SK-N-SH treated with all-trans-retinoic acid at 6 μM for 48 hours (cell line): ENCODE measurements at regions not wholly inside any gene's neighbourhood (a gene's known extent, or its start where the extent isn't known, plus 50 kb on each side); places are given as distances from the start of the nearest gene placed in this dataset.

Experiments used
- ATAC-seq: fragments of 200-7000 bp; cut with Tn5 transposase; 3 replicates; pipeline ENCODE4 v1.9.1; 2020; ENCODE audit warnings: mild to moderate bottlenecking, moderate library complexity
- ARNTL ChIP-seq: fragments of 450-650 bp; formaldehyde crosslinking; IDR thresholded peaks from 2 replicates; pipeline ENCODE4 v1.5.0; 2020; ENCODE audit warnings: low read depth, mild to moderate bottlenecking, moderate library complexity, borderline replicate concordance
- BACH2 ChIP-seq: fragments of 250-450 bp; sonication (Bioruptor Pico); IDR thresholded peaks from 2 replicates; pipeline ENCODE4 v1.9.0; 2021; ENCODE audit warnings: mild to moderate bottlenecking, borderline replicate concordance
- CREB5 ChIP-seq: fragments of 250-450 bp; sonication (Bioruptor Pico); IDR thresholded peaks from 2 replicates; pipeline ENCODE4 v1.5.1; 2020; ENCODE audit warnings: low read depth, mild to moderate bottlenecking, moderate library complexity
- CSDC2 ChIP-seq: fragments of 250-450 bp; sonication (Bioruptor Pico); IDR thresholded peaks from 2 replicates; pipeline ENCODE4 v1.5.0; 2020; ENCODE audit warnings: mild to moderate bottlenecking, moderate library complexity
- CSRNP3 ChIP-seq: fragments of 250-450 bp; sonication (Bioruptor Pico); IDR thresholded peaks from 2 replicates; pipeline ENCODE4 v1.5.1; 2021; ENCODE audit warnings: mild to moderate bottlenecking, moderate library complexity
- ESRRG ChIP-seq: fragments of 250-450 bp; sonication (Bioruptor Pico); IDR thresholded peaks from 2 replicates; pipeline ENCODE4 v1.6.1; 2021; ENCODE audit warnings: mild to moderate bottlenecking
- ISL1 ChIP-seq: fragments of 250-450 bp; sonication (Bioruptor Pico); IDR thresholded peaks from 2 replicates; pipeline ENCODE4 v2.1.2; 2022; ENCODE audit warnings: mild to moderate bottlenecking, moderate library complexity
- OSR1 ChIP-seq: fragments of 250-450 bp; sonication (Bioruptor Pico); IDR thresholded peaks from 2 replicates; pipeline ENCODE4 v1.8.0; 2022; ENCODE audit warnings: moderate library complexity, mild to moderate bottlenecking, inconsistent platforms
- PATZ1 ChIP-seq: fragments of 250-450 bp; sonication (Bioruptor Pico); IDR thresholded peaks from 2 replicates; pipeline ENCODE4 v1.8.0; 2020; ENCODE audit warnings: mild to moderate bottlenecking, moderate library complexity, borderline replicate concordance
- PPARA ChIP-seq: fragments of 250-450 bp; sonication (Bioruptor Pico); IDR thresholded peaks from 2 replicates; pipeline ENCODE4 v1.5.0; 2020; ENCODE audit warnings: mild to moderate bottlenecking, borderline replicate concordance
- RARB ChIP-seq: fragments of 250-450 bp; sonication (Bioruptor Pico); IDR thresholded peaks from 2 replicates; pipeline ENCODE4 v1.8.0; 2021; ENCODE audit warnings: mild to moderate bottlenecking, moderate library complexity
- SNAI2 ChIP-seq: fragments of 250-450 bp; sonication (Bioruptor Pico); IDR thresholded peaks from 2 replicates; pipeline ENCODE4 v1.5.0; 2020; ENCODE audit warnings: mild to moderate bottlenecking, moderate library complexity
- TCF4 ChIP-seq: fragments of 250-450 bp; sonication (Bioruptor Pico); IDR thresholded peaks from 2 replicates; pipeline ENCODE4 v1.8.0; 2021; ENCODE audit warnings: mild to moderate bottlenecking, moderate library complexity, borderline replicate concordance
- TOX ChIP-seq: fragments of 250-450 bp; sonication (Bioruptor Pico); IDR thresholded peaks from 2 replicates; pipeline ENCODE4 v1.8.0; 2021; ENCODE audit warnings: mild to moderate bottlenecking, moderate library complexity, borderline replicate concordance
- TSHZ2 ChIP-seq: fragments of 250-450 bp; sonication (Bioruptor Pico); IDR thresholded peaks from 2 replicates; pipeline ENCODE4 v1.5.0; 2020; ENCODE audit warnings: mild to moderate bottlenecking, moderate library complexity
- ZC3H10 ChIP-seq: fragments of 250-450 bp; sonication (Bioruptor Pico); IDR thresholded peaks from 2 replicates; pipeline ENCODE4 v1.5.1; 2021; ENCODE audit warnings: mild to moderate bottlenecking, moderate library complexity
- ZFP3 ChIP-seq: fragments of 250-450 bp; sonication (Bioruptor Pico); IDR thresholded peaks from 2 replicates; pipeline ENCODE4 v1.5.0; 2020; ENCODE audit warnings: mild to moderate bottlenecking, moderate library complexity
- ZFP30 ChIP-seq: fragments of 450-650 bp; formaldehyde crosslinking; IDR thresholded peaks from 2 replicates; pipeline ENCODE4 v1.5.0; 2022; ENCODE audit warnings: mild to moderate bottlenecking, moderate library complexity
- ZNF565 ChIP-seq: fragments of 450-650 bp; formaldehyde crosslinking; conservative IDR thresholded peaks from 2 replicates; pipeline ENCODE4 v1.5.0; 2020; ENCODE audit warnings: low read depth, mild to moderate bottlenecking, moderate library complexity
- ZNF70 ChIP-seq: fragments of 450-650 bp; formaldehyde crosslinking; IDR thresholded peaks from 2 replicates; pipeline ENCODE4 v1.5.0; 2020; ENCODE audit warnings: mild to moderate bottlenecking, moderate library complexity
- ZNF8 ChIP-seq: fragments of 450-650 bp; formaldehyde crosslinking; IDR thresholded peaks from 2 replicates; pipeline ENCODE4 v1.5.0; 2020; ENCODE audit warnings: mild to moderate bottlenecking, moderate library complexity
- TF ChIP-seq, protein P1 (sequence below): fragments of 250-450 bp; sonication (Bioruptor Pico); IDR thresholded peaks from 2 replicates; pipeline ENCODE4 v1.8.0; 2021; ENCODE audit warnings: low read depth, mild to moderate bottlenecking, moderate library complexity, borderline replicate concordance

GRCh38 chr11:112367895-112368294 lies 107.2 kb upstream of the PLET1 start:
- no peak for TF ChIP-seq RARB (CRISPR knock-in tag)
- no peak for TF ChIP-seq PATZ1 (CRISPR knock-in tag)
- no peak for TF ChIP-seq ISL1 (CRISPR knock-in tag)
- TF ChIP-seq CREB5 (CRISPR knock-in tag): no peak
- no peak for TF ChIP-seq TCF4 (CRISPR knock-in tag)
- TF ChIP-seq OSR1 (CRISPR knock-in tag): no peak
- no peak for TF ChIP-seq ZFP3
- no peak for ATAC-seq

DNA sequence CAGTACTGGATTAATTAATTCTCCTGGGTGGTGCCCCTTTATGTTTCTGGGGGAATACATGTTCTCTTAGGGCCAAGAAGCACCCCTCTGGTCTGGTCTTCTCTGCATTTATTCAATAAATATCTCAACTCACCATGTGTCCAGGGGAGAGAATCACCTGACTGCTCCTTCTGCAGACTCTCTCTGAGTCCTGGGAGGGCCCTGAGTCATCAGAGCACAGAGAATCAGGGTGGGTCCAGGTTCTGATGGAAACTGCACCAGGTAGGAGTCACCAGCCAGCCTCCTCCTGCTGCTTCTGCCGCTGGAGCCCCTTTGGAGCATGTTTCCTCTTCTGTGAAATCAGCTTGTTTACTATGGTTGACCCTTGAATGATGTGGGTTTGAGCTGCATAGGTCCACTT lies 107.7 kb upstream of the PLET1 start:
- no peak for TF ChIP-seq TCF4 (CRISPR knock-in tag)
- TF ChIP-seq CSDC2 (CRISPR knock-in tag): no peak
- no peak for TF ChIP-seq ISL1 (CRISPR knock-in tag)
- no peak for TF ChIP-seq TOX (CRISPR knock-in tag)
- no peak for TF ChIP-seq ZNF565 (CRISPR knock-in tag)
- no peak for TF ChIP-seq RARB (CRISPR knock-in tag)
- TF ChIP-seq PPARA (CRISPR knock-in tag): no peak
- TF ChIP-seq ZNF8: no peak
- TF ChIP-seq, protein P1, sequence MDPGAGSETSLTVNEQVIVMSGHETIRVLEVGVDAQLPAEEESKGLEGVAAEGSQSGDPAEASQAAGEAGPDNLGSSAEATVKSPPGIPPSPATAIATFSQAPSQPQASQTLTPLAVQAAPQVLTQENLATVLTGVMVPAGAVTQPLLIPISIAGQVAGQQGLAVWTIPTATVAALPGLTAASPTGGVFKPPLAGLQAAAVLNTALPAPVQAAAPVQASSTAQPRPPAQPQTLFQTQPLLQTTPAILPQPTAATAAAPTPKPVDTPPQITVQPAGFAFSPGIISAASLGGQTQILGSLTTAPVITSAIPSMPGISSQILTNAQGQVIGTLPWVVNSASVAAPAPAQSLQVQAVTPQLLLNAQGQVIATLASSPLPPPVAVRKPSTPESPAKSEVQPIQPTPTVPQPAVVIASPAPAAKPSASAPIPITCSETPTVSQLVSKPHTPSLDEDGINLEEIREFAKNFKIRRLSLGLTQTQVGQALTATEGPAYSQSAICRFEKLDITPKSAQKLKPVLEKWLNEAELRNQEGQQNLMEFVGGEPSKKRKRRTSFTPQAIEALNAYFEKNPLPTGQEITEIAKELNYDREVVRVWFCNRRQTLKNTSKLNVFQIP: no peak
- TF ChIP-seq ZC3H10 (CRISPR knock-in tag): no peak
- TF ChIP-seq CSRNP3: no peak
- no peak for TF ChIP-seq ESRRG (CRISPR knock-in tag)
- no peak for TF ChIP-seq PATZ1 (CRISPR knock-in tag)
- no peak for ATAC-seq

DNA sequence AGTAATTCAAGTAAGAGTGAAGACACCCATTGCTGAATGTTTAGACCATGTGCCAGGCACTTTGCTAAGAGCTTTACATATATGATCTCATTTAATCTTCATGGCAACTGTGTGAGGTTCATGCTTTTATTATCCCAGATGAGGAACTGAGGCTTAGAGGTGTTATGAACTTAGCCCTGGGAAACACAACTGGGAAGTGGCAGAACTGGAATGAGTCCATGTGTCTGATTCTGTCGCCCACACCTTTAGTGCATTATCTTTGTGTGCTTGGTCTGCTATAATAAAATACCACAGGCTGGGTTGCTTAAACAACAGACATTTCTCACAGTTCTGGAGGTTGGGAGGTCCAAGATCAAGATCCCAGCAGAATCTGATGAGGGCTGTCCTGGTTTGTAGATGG lies 108.7 kb upstream of the PLET1 start:
- TF ChIP-seq ESRRG (CRISPR knock-in tag) (no peak), ZNF565 (CRISPR knock-in tag) (no peak), CREB5 (CRISPR knock-in tag) (no peak), ZFP30 (no peak), TCF4 (CRISPR knock-in tag) (no peak), RARB (CRISPR knock-in tag) (no peak), ZNF70 (no peak), SNAI2 (CRISPR knock-in tag) (no peak), OSR1 (CRISPR knock-in tag) (no peak), ARNTL (CRISPR knock-in tag) (no peak), ZC3H10 (CRISPR knock-in tag) (no peak), TOX (CRISPR knock-in tag) (no peak), ZFP3 (no peak), PPARA (CRISPR knock-in tag) (no peak), BACH2 (CRISPR knock-in tag) (no peak), TSHZ2 (no peak)
- ATAC-seq: no peak
